HFFc6 (cell line): ENCODE measurements at regions not wholly inside any gene's neighbourhood (a gene's known extent, or its start where the extent isn't known, plus 50 kb on each side); places are given as distances from the start of the nearest gene placed in this dataset.

Experiments
- DNase-seq: peaks from one replicate; pipeline ENCODE4 v3.0.0-alpha.2; 2018
- H3K27ac Mint-ChIP-seq: 2 replicates; pipeline ENCODE4 v1.8.0; 2020; ENCODE audit warnings: mild to moderate bottlenecking, mixed read lengths
- H3K27me3 Mint-ChIP-seq: 2 replicates; pipeline ENCODE4 v1.8.0; 2021; ENCODE audit warnings: mild to moderate bottlenecking, moderate library complexity, mixed read lengths; ENCODE audit not compliant: insufficient read depth
- H3K36me3 Mint-ChIP-seq: 2 replicates; pipeline ENCODE4 v1.8.0; 2021; ENCODE audit warnings: low read depth, mixed read lengths
- H3K4me1 Mint-ChIP-seq: 2 replicates; pipeline ENCODE4 v1.8.0; 2020; ENCODE audit warnings: low read depth, mixed read lengths
- H3K4me3 Mint-ChIP-seq: 2 replicates; pipeline ENCODE4 v1.8.0; 2020; ENCODE audit warnings: mild to moderate bottlenecking, moderate library complexity, mixed read lengths
- H3K9me3 Mint-ChIP-seq: 2 replicates; pipeline ENCODE4 v1.8.0; 2020; ENCODE audit warnings: mild to moderate bottlenecking, mixed read lengths
- CTCF ChIP-seq: fragments of 200-600 bp; sonication (generic); IDR thresholded peaks from 2 replicates; pipeline ENCODE4 v1.5.0; 2021; ENCODE audit warnings: antibody characterized with exemption, mild to moderate bottlenecking

- no peak for TF ChIP-seq CTCF
- Mint-ChIP-seq H3K27me3 (peaks cover 9% of the 10 kb centered on the region; the same call in 1 of the 2 replicates), H3K4me3 (no peak overlapping the region), H3K27ac (no peak overlapping the region), H3K4me1 (no peaks in the 10 kb centered on the region), H3K36me3 (no peaks in the 10 kb centered on the region), H3K9me3 (no peaks in the 10 kb centered on the region; the same call in 1 of the 2 replicates)
- no peak for DNase-seq
These were observed 70.7 kb upstream of the TAF1L start for GRCh38 chr9:32706004-32706724.

GRCh38 chr9:32706725-32707100, 71.2 kb upstream of the TAF1L start:
- Mint-ChIP-seq H3K27me3 (peaks cover 9% of the 10 kb centered on the region; the same call in 1 of the 2 replicates), H3K4me1 (no peaks in the 10 kb centered on the region), H3K4me3 (no peak overlapping the region), H3K36me3 (no peaks in the 10 kb centered on the region), H3K9me3 (no peaks in the 10 kb centered on the region; the same call in 1 of the 2 replicates), H3K27ac (no peak overlapping the region)
- TF ChIP-seq CTCF, result no peak
- DNase-seq, result no peak

- H3K4me1 Mint-ChIP-seq, result no peaks in the 10 kb centered on the region
- H3K4me3 Mint-ChIP-seq, result no peak overlapping the region
- no peak for TF ChIP-seq CTCF
- H3K27ac Mint-ChIP-seq, result no peak overlapping the region
- no peaks in the 10 kb centered on the region; the same call in 1 of the 2 replicates for H3K9me3 Mint-ChIP-seq
- no peaks in the 10 kb centered on the region for H3K36me3 Mint-ChIP-seq
- H3K27me3 Mint-ChIP-seq, result peaks cover 9% of the 10 kb centered on the region; the same call in 1 of the 2 replicates
- no peak for DNase-seq
These were observed 71.9 kb upstream of the TAF1L start for GRCh38 chr9:32707326-32707725.

- Mint-ChIP-seq H3K4me1 (no peaks in the 10 kb centered on the region), H3K36me3 (no peaks in the 10 kb centered on the region), H3K4me3 (no peak overlapping the region), H3K9me3 (no peaks in the 10 kb centered on the region; the same call in 1 of the 2 replicates), H3K27me3 (peaks cover 2% of the 10 kb centered on the region; the same call in 1 of the 2 replicates), H3K27ac (no peak overlapping the region)
- TF ChIP-seq CTCF, result no peak
- no peak for DNase-seq
These were observed 73.1 kb upstream of the TAF1L start for GRCh38 chr9:32708480-32709150.

- Mint-ChIP-seq H3K4me1 (no peaks in the 10 kb centered on the region), H3K9me3 (no peaks in the 10 kb centered on the region; the same call in 1 of the 2 replicates), H3K27me3 (peaks cover 1% of the 10 kb centered on the region; the same call in 1 of the 2 replicates), H3K36me3 (no peaks in the 10 kb centered on the region), H3K4me3 (no peak overlapping the region), H3K27ac (no peak overlapping the region)
- DNase-seq, result no peak
- TF ChIP-seq CTCF, result no peak
These were observed 73.5 kb upstream of the TMEM215 start for GRCh38 chr9:32709871-32710270.
